CMK (cell line): ENCODE measurements at regions not wholly inside any gene's neighbourhood (a gene's known extent, or its start where the extent isn't known, plus 50 kb on each side); places are given as distances from the start of the nearest gene placed in this dataset.
"Not testable (repeated sequence)": the region's sequence is repeated elsewhere in the genome, so short reads cannot be mapped to it uniquely, and the experiment has no call there.

Experiments
- DNase-seq: peaks from one replicate; pipeline ENCODE4 v3.0.0-alpha.2; 2010; ENCODE audit warnings: low read depth

DNA sequence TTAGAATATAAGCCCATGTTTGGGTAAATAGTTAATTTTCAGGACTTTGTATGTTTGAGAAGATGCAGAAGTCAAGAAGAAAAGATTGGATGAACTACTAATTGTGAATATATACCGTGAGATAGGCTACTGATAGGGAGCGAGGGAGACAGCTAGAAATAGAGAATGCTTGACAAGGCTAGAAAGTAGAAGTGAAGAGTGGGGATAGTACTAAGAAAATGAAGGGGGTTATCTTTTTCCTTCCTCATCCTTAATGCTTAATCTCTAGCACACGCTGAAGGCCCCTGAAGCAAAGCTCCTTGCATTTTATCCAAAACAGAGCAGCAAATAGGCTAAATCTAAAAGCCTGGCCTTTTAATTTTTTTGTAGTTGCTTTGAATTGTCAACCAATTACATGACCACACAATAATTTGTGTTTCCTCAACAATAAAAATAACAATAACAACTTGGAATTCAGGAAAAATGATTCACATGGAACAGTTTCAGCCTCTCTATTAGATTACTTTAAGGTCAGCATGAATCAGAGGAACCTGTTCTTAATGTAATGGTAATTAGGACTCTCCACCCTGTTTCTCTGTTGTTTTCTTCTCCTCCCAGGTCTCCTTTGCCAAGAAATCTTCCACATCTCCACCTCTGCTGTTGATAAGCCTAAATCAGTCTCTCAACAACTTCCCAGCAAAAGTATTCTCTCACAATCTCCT is 1071.3 kb upstream of the ZEB2 start:
- DNase-seq, result no peak

DNA sequence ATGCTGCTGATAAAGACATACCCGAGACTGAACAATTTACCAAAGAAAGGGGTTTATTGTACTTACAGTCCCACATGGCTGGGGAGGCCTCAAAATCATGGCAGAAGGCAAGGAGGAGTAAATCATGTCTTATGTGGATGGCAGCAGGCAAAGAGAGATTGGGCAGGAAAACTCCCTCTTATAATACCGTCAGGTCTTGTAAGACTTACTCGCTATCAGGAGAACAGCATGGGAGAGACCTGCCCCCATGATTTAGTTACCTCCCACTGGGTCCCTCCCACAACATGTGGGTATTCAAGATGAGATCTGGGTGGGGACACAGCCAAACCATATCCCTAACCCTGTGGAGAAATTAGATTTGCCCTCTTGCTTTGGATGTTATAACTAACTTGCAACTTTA is 1068.0 kb upstream of the ZEB2 start:
- DNase-seq, result peak; percentile 2

DNA sequence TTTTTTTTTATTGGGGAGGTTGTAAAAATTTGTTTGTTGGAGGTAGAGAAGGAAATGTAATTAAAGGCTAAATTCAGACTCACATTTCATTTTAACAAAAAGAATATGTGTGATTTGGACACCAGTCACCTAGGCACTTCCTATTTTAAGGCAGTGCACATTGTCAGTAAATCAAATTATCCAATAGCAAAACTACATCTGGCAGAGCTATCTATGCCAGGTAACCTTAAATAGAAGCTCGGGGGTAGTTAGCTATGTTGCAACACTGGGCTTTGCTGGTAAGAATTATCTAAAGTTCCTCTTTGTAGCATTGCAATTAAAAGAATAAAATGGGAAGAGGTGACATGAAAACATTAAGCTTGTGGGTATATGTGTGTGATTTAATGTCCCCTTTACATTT is 1064.4 kb upstream of the ZEB2 start:
- no peak for DNase-seq

DNA sequence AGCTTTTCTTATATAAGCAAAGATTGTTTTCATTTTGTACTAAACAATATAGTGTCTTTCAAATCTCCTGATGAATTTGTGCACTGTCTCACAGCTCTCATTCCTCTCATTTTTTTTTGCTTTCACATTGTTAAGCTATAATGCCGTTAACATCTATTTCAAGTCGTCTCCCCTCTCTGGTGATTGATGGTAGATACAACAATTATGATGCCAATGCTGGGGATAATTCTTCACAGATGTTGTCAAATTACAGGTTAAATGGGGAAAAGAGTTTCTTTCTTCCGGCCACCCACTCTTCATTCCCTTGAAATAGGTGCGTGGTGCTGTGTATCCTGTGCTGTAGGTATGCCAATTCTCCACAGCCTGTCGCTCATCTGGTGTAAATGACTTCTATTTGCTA is 1053.7 kb upstream of the ZEB2 start:
- no peak for DNase-seq

DNA sequence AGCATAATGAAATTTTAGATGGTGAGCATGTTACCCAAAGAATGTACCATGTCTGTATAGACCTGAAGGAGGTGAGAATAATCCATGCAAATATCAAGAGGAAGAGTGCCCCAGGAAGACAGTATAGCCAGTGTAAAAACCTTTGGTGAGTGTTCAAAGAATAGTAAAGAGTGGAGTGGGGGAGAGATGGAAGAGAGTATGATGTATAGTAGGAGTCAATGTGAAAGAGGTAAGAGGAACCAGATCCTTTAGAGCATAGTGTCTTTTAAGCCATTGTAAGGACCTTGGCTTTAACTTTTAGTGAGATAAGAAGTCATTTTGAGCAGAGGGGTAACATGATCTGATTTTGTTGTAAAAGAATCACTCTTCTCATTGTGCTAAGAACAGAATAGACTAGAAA is 1052.3 kb upstream of the ZEB2 start:
- DNase-seq, result no peak

DNA sequence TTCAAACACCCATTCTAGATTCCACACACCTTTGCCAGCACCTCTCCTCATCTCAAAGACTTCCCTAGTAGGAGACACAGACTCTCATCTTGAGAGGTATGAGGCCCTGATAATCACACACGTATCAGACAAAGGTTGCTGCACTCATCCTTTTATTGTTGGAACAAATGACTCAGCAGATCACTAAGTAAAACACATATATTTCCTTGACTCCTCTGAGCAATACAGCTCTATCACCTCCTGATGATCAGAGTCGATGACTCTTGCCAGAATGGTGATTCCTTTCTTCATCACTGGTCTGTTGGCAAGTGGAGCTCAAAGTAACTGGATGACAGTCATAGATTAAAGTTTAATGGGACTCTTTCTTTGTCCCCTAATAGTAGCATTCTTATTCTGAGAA is 1049.2 kb upstream of the ZEB2 start:
- DNase-seq, result no peak

DNA sequence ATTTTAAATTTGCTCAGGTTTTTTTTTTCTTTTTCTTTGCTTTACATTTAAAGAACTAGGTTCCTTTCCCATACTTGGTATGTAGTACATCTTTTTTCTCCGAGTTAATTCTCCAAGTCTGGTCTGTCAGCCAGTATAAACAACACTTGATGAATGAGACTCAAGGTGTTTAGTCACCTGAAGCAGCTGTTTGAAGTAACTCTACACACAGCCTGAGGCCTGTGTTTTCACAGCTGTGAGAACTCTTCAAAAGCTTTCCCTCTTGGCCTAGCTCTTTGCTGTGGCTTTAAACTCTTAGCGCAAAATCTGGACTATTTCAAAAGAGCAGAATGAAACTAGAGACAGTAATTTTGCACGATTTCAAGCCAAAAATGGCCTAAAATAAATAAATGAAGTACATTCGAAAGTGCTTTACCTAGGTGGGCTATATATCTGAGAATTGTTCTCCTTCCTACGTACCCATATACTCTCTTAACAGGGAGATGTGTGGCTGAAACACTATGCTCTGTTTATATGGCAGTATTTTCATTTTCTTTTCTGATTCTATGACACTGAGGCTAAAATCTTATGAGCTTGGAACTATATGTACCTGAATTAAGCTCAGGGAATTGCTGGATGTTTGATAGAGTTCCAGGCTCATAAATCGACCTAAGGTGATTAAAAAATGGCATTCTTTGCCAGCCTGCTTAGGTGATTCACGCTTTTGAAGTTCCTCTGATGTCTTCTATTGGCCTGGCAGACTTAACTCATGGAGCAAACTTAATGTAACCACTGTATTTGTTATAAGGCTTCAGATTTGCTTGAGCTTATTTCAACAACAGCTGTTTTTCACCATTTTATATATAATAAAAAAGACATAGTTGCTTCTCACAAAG is 1044.1 kb upstream of the ZEB2 start:
- no peak for DNase-seq

DNA sequence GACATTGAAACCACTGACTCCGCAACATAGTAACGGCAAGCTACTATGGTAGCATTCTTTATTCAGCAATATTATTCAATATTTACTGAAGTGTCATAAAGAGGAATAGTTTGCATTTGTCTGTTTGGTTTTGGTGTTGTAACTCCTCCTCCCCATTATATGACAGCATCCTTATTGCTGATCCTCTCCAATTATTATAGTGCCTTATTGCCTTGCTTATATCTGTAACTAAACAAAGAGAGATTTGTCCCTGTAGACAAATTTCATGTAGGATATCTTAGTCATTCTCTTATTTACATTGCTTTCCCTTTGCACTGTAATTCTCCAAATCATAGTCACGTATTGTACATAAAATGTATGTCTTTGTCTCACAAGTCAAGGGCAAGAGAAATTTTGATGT is 1041.2 kb upstream of the ZEB2 start:
- no peak for DNase-seq

DNA sequence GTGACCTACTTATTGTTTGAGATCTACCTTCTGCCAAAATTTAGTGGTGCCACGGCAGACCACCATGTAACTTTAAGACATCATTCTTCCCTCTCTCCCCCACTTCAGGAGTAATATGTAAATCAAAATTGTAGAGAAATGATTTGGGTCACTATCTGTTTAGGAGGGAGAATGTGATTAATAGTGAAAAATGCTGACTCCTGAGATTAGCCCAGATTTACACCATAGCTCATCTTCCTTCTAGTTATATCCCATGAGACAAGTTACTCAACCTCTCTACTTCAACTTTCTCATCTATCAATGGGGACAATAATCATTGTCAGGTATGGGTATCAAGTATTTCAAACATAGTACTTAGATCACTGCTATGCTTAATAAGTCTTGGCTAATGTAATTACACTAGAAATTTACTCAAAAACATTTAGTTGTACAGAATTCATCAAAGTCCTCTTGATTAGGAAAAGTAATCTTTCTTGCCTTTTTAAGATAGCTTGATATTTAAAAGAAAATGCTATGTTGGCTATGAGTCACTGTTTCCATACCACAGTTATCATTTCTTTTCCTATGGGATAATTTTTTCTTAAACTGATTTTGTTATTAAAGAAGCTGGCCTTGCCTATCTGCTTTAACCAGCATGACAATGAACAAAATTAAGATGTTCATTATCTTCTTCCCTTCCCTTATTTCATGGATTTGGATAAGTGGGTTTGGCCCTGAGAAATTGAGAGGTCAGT is 1038.9 kb upstream of the ZEB2 start:
- DNase-seq, result no peak

DNA sequence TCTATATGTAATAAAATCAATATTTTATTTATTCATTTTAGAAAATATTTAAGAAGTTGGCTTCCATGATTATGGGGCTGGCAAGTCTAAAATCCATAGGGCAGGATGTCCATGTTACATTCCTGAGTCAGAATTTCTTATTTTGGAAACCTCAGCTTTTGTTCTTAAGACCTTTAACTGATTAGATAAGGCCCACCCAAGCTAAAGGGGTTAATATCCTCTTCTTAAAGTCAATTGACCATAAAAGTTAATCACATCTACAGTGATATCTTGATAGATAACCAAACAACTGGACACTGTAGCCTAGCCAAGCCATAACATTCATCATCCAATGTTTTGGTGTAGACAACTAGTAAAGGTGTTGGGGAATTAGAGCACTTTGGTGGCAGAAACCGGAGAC is 1035.4 kb upstream of the ZEB2 start:
- DNase-seq, result no peak

DNA sequence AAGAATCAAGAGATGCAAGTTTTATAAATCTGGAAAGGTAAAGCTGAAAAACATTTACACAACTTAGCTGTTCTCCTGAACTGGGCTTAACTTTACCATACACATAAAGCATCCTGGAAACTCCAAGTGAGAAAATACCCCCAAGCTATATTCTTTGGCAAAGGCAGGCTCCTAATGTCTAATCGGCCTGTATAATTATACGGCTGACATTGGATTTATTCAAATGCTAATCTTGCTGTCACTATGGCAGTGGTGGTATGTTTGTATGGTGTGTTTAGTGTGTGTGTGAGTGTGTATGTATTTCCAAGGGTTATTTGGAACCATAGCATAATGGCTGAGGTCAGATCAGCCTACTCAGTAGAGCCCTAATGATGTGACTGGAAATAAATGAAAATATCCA is 1031.8 kb upstream of the ZEB2 start:
- no peak for DNase-seq

DNA sequence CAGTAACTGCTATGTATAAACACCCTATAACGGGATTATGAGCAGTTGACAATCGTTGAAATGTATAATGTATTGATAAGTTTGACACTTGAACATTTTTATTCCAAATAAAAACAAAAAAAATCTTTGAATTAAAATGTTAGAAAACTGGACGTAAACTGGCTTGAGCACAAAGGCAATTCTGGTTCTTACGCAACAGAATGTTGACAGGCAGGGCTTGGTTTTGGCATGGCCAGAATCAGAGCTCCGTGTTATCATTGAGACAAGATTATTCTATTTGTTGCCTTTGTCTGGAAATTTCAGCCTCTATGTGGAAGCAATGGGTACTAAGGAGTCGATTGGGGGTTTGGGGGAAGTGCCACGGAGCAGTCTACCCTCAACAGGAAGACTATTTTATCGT is 1028.6 kb upstream of the ZEB2 start:
- DNase-seq, result no peak

DNA sequence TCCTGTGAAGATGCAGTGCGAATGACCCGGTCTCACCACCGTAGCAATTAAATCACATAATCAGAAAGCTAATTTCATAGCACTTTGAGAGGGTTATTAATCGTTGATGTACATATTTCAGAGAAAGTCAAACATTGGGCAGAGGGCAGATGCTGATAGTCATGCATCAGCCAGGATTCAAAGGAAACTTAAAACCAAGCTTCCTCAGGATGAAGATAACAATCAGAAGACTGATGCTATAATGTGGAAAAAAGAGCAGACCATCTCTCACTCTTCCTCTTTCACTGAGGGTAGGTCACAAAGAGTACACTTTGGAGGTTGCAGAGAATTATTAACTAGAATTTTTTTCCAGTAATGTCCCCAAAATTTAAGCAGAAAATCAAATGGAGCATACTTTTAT is 1027.7 kb upstream of the ZEB2 start:
- DNase-seq, result peak; percentile 18

DNA sequence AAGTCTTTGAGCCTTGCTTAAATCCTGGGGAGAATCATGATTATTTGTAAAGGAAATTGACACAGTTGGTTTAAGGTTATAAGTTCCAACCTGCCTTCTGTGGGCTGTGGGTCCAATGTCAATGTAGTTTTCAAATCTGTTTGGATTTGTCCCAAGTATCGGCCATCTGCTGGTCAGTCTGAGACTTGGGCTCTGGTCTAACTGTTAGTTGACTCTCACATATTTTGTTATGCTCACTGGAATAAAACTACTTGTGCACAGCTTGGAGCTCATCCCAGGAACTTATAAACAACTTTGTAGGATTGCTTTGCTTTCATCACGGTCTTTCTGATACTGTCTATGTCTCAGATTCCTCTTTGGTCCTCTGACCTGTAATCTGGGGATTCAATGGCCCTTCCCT is 1026.2 kb upstream of the ZEB2 start:
- no peak for DNase-seq

DNA sequence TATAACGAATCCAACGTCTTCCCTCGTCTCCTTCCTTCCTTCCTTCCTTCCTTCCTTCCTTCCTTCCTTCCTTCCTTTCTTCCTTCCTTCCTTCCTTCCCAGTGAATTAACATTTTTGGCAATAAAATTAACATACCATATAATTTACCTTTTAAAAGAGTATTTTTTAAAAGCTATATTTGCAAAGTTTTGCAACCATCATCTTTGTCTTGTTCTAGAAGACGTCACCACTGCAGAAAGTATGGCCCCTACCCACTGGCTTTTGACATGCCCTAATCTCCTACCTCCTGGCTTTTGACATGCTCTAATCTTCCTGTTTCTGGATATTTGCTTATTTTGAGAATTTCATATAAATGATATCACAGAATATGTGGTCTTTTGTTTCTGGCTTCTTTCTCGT is 1023.9 kb upstream of the ZEB2 start:
- DNase-seq, result no peak

DNA sequence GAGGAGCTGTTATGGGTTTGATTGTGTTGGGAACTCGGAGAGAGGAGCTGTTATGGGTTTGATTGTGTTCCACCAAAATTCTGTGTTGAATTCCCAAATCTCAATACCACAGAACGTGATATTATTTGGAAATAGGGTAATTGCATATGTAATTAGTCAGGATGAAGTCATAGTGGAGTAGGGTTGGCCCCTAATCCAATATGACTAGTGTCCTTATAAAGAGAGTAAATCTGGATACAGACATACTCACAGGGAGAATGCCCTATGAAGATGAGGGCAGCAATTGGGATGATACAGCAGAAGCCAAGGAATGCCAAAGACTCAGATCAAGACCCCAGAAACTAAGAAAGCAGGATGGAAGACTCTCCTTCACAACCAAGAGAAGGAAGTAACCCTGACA is 1023.2 kb upstream of the ZEB2 start:
- DNase-seq, result no peak

DNA sequence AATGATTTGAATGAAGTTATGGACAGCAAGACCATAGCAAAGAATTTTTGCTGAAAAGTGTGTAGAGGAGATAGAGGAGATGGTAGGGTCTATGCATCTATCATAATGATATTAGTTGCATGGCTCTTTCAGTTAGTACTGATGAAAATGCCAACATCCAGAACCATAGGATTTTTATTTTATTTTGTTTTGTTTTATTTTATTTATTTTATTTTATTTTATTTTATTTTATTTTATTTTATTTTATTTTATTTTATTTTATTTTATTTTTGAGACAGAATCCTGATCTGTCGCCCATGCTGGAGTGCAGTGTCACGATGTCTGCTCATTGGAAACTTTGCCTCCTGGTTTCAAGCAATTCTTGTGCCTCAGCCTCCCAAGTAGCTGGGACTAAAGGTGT is 1021.1 kb upstream of the ZEB2 start:
- DNase-seq, result no peak

DNA sequence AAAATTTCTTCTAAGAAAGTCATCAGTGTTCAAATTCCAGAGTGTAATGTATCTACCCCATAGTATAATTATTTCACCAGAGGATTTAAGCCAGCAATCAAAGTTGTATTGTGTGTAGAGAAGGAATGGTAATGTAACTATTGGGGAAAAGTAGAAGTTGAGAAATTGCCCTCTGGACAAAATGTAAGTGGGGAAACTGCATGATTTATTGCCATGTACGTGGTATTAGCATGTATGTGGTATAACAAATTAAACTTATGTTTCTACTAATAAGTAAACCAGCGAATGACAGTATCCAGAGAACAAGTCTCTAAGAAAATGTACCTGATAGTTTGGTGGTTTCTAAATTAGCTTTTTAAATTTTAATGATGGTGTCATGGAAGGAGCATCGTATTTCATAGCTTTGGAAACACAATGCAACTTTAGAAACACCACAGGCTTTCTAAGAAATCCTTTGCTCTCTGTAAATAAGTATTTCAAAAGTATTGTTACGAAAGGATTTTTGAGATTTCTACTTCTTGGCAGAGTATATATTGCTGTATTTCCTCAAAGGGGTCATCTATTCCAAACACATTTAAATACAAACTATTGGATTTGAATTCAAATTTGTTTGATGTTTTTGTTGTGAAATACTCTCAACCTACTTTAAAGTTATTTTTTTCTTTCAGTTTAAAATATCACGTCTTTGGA is 1018.9 kb upstream of the ZEB2 start:
- DNase-seq, result no peak

DNA sequence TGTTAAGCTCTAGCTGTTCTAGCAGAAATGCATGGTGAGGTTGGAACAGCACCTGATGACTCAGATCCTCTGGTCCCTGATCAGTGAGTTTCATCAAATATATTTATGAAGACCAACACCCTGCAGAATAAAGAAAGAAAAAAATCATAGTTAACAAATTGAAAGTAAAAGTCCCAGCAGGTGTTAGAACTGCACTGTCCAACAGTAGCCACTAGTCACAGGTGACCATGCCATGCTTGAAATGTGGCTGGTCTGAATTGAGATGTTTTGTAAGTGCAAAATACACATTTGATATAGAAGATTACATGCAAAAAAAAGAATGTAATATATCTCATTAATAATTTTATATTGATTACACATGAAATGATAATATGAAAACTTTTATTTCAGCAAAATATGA is 1010.7 kb upstream of the ZEB2 start:
- DNase-seq, result no peak

DNA sequence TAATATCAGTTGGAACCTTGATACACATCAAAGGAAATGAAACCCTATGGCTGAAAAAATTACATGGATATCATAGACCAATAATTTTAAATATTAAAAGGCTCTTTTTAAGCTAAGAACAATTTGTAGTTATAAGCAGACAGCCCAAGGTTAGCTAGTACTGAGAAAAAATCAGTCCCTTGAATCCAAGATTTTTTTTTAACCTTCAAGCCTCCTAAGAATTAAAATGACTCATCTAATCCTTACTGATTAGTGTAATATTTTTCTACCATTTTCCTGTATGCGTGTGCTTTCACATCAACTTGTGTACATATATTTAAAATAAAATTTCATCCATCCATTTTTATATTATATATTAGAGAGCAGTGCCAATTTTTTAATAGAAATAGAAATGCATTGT is 1004.9 kb upstream of the ZEB2 start:
- no peak for DNase-seq

DNA sequence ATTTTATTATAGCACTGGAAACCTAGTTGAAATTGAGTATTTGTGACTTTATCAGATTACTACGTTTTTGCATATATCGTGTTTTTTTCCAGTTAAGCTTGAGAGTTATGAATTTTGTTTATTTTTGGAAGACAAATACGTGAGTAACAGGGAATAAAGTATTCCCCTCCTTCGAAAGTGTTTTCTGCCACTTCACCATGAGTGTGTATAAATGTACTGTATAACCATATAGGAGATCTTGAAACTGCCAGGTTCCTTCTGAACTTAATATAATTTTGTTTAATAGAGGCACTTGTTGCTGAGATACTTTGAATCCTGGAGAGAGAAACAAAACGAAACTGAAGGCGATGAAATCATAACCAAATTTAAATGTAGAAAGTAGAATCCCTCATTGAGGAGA is 1004.4 kb upstream of the ZEB2 start:
- DNase-seq, result no peak

DNA sequence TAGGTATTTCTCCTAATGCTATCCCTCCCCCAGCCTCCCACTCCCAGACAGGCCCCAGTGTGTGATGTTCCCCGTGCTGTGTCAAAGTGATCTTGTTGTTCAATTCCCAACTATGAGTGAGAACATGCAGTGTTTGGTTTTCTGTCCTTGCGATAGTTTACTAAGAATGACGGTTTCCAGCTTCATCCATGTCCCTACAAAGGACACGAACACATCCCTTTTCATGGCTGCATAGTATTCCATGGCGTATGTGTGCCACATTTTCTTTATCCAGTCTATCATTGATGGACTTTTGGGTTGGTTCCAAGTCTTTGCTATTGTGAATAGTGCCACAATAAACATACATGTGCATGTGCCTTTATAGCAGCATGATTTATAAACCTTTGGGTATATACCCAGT is 999.3 kb upstream of the ZEB2 start:
- DNase-seq, result not testable (repeated sequence)

DNA sequence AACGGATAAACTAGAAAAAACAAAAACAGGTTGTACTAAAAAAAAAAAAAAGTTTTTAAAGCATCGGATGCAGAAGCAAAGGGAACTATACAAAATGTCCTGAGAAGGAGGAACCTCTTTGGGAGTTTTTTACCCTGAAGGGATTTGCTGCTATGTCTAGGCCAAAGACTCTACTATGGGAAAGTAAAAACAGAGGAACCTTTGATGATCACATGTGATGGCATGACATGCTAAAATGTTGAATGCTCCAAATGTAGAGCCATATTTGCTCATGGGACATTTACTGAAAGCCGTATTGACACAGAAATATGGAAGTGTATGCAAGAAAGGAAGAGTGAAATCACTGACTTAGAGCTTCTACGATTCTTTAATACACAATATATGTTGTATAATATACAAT is 992.0 kb upstream of the ZEB2 start:
- no peak for DNase-seq
